AG09319 (cell line): ENCODE measurements at regions not wholly inside any gene's neighbourhood (a gene's known extent, or its start where the extent isn't known, plus 50 kb on each side); places are given as distances from the start of the nearest gene placed in this dataset.

ENCODE experiments used
- DNase-seq: peaks from one replicate; pipeline ENCODE4 v3.0.0-alpha.2; 2010; ENCODE audit warnings: low read depth; ENCODE audit errors: extremely low read depth
- CTCF ChIP-seq: IDR thresholded peaks from 2 replicates; pipeline ENCODE4 v1.5.1; 2011; ENCODE audit warnings: low read depth, mild to moderate bottlenecking, inconsistent platforms, low read length, moderate library complexity

- peak; percentile 27 for DNase-seq
- no peak for TF ChIP-seq CTCF
Observed at GRCh38 chr2:138395565-138396306, 105.8 kb upstream of the SPOPL start.

GRCh38 chr2:138396843-138397242 lies 104.7 kb upstream of the SPOPL start:
- no peak for DNase-seq
- no peak for TF ChIP-seq CTCF

- no peak for TF ChIP-seq CTCF
Observed at GRCh38 chr2:138403431-138403927, 98.1 kb upstream of the SPOPL start.

GRCh38 chr2:138414014-138414413 lies 87.6 kb upstream of the SPOPL start:
- TF ChIP-seq CTCF = no peak
- no peak for DNase-seq

More at GRCh38 chr2:138403431-138403927, 98.1 kb upstream of the SPOPL start:
- DNase-seq = no peak

GRCh38 chr2:138415985-138416384 lies 85.6 kb upstream of the SPOPL start:
- no peak for DNase-seq
- TF ChIP-seq CTCF = no peak

- DNase-seq = no peak
- TF ChIP-seq CTCF = no peak
Observed at GRCh38 chr2:138418453-138418852, 83.1 kb upstream of the SPOPL start.

GRCh38 chr2:138421315-138421970 lies 80.1 kb upstream of the SPOPL start:
- no peak for TF ChIP-seq CTCF
- no peak for DNase-seq
